HEK293 (cell line): ENCODE measurements at regions not wholly inside any gene's neighbourhood (a gene's known extent, or its start where the extent isn't known, plus 50 kb on each side); places are given as distances from the start of the nearest gene placed in this dataset.

Experiments
- CTCF ChIA-PET: fragments of 350-600 bp; formaldehyde crosslinking; extraction: SDS; loops from one replicate; lab custom pipeline; 2021; ENCODE audit warnings: antibody characterized with exemption; lab: Yijun Ruan, JAX
- POLR2A ChIA-PET: fragments of 300-600 bp; formaldehyde crosslinking; extraction: SDS; loops from one replicate; lab custom pipeline; 2020; ENCODE audit warnings: antibody characterized with exemption, inconsistent platforms; lab: Yijun Ruan, JAX
- H3K27ac ChIP-seq: fragments of 200-500 bp; sonication (Bioruptor generic); 2 replicates; pipeline ENCODE4 v1.5.1; 2014; ENCODE audit warnings: low read depth, low read length, control low read depth, inconsistent platforms; ENCODE audit errors: extremely low read depth
- H3K36me3 ChIP-seq, 2 experiments: fragments of 200-500 bp in 1 of 2; sonication (Bioruptor generic) in 1 of 2; 1 replicate in 1 of 2; 2 replicates in 1 of 2; pipeline ENCODE4 v1.5.1; 2014 to 2017; ENCODE audit warnings: inconsistent platforms in 2 of 2, low read length in 2 of 2; ENCODE audit not compliant: control insufficient read depth in 2 of 2, insufficient read depth in 1 of 2
- H3K4me1 ChIP-seq: fragments of 200-500 bp; sonication (Bioruptor generic); 2 replicates; pipeline ENCODE4 v1.5.1; 2014; ENCODE audit warnings: mild to moderate bottlenecking, low read length, inconsistent platforms; ENCODE audit not compliant: control insufficient read depth, insufficient read depth
- H3K4me3 ChIP-seq: 2 replicates; pipeline ENCODE4 v1.5.1; 2011; ENCODE audit warnings: low read depth, mild to moderate bottlenecking, control low read depth, low read length, moderate library complexity
- H3K9me3 ChIP-seq: fragments of 200-500 bp; sonication (Bioruptor generic); 2 replicates; pipeline ENCODE4 v1.5.1; 2014; ENCODE audit warnings: low read depth, low read length, inconsistent platforms; ENCODE audit not compliant: control insufficient read depth, insufficient read depth
- FEZF1 ChIP-seq: fragments of 450-650 bp; formaldehyde crosslinking; IDR thresholded peaks from 2 replicates; pipeline ENCODE4 v1.5.1; 2016; ENCODE audit warnings: missing biosample characterization, missing genetic modification characterization
- GLI2 ChIP-seq: fragments of 450-650 bp; formaldehyde crosslinking; IDR thresholded peaks from 2 replicates; pipeline ENCODE4; 2017; ENCODE audit warnings: missing biosample characterization, missing genetic modification characterization, low read depth, borderline replicate concordance
- GLIS1 ChIP-seq: fragments of 450-650 bp; formaldehyde crosslinking; IDR thresholded peaks from 2 replicates; pipeline ENCODE4 v1.5.1; 2016; ENCODE audit warnings: missing biosample characterization, missing genetic modification characterization
- HOXA7 ChIP-seq: sonication (generic); formaldehyde crosslinking; IDR thresholded peaks from 2 replicates; pipeline ENCODE4 v1.8.1; 2022; ENCODE audit warnings: missing genetic modification reagents, borderline replicate concordance
- HOXD13 ChIP-seq: sonication (generic); formaldehyde crosslinking; IDR thresholded peaks from 2 replicates; pipeline ENCODE4 v1.8.0; 2022; ENCODE audit warnings: missing genetic modification reagents, borderline replicate concordance
- IKZF3 ChIP-seq: fragments of 450-650 bp; IDR thresholded peaks from 2 replicates; pipeline ENCODE4 v1.5.0; 2018; ENCODE audit warnings: missing biosample characterization, mild to moderate bottlenecking, missing genetic modification characterization, moderate library complexity
- MEIS1 ChIP-seq: sonication (generic); formaldehyde crosslinking; IDR thresholded peaks from 2 replicates; pipeline ENCODE4 v1.8.1; 2022; ENCODE audit warnings: missing genetic modification reagents, mild to moderate bottlenecking, borderline replicate concordance
- REST ChIP-seq: fragments of 450-650 bp; formaldehyde crosslinking; IDR thresholded peaks from 2 replicates; pipeline ENCODE4 v1.5.1; 2016; ENCODE audit warnings: missing biosample characterization, missing genetic modification characterization
- SP3 ChIP-seq: fragments of 450-650 bp; formaldehyde crosslinking; IDR thresholded peaks from 2 replicates; pipeline ENCODE4 v1.5.1; 2016; ENCODE audit warnings: missing biosample characterization, missing genetic modification characterization
- WT1 ChIP-seq: fragments of 450-650 bp; formaldehyde crosslinking; IDR thresholded peaks from 2 replicates; pipeline ENCODE4 v1.5.1; 2016; ENCODE audit warnings: missing biosample characterization, missing genetic modification characterization
- ZNF114 ChIP-seq: fragments of 450-650 bp; formaldehyde crosslinking; IDR thresholded peaks from 2 replicates; pipeline ENCODE4 v1.5.0; 2017; ENCODE audit warnings: missing biosample characterization, missing genetic modification characterization
- ZNF140 ChIP-seq: fragments of 450-650 bp; formaldehyde crosslinking; IDR thresholded peaks from 2 replicates; pipeline ENCODE4 v1.5.1; 2016; ENCODE audit warnings: missing biosample characterization, missing genetic modification characterization
- ZNF155 ChIP-seq: fragments of 450-650 bp; formaldehyde crosslinking; IDR thresholded peaks from 2 replicates; pipeline ENCODE4 v1.5.1; 2016; ENCODE audit warnings: missing biosample characterization, missing genetic modification characterization
- ZNF2 ChIP-seq: fragments of 450-650 bp; formaldehyde crosslinking; IDR thresholded peaks from 2 replicates; pipeline ENCODE4 v1.5.1; 2016; ENCODE audit warnings: missing biosample characterization, missing genetic modification characterization
- ZNF211 ChIP-seq: fragments of 450-650 bp; formaldehyde crosslinking; IDR thresholded peaks from 2 replicates; pipeline ENCODE4 v1.5.1; 2016; ENCODE audit warnings: low read depth, missing biosample characterization, missing genetic modification characterization
- ZNF280C ChIP-seq: fragments of 450-650 bp; formaldehyde crosslinking; IDR thresholded peaks from 2 replicates; pipeline ENCODE4 v1.5.1; 2016; ENCODE audit warnings: missing biosample characterization, missing genetic modification characterization
- ZNF292 ChIP-seq: fragments of 450-650 bp; formaldehyde crosslinking; IDR thresholded peaks from 2 replicates; pipeline ENCODE4 v1.5.1; 2016; ENCODE audit warnings: low read depth, missing biosample characterization, missing genetic modification characterization, borderline replicate concordance
- ZNF391 ChIP-seq: fragments of 450-650 bp; formaldehyde crosslinking; IDR thresholded peaks from 2 replicates; pipeline ENCODE4 v1.5.1; 2016; ENCODE audit warnings: low read depth, missing biosample characterization, missing genetic modification characterization, borderline replicate concordance
- ZNF513 ChIP-seq: fragments of 450-650 bp; IDR thresholded peaks from 2 replicates; pipeline ENCODE4 v1.5.1; 2018; ENCODE audit warnings: missing biosample characterization, missing genetic modification characterization
- ZNF529 ChIP-seq: fragments of 450-650 bp; formaldehyde crosslinking; IDR thresholded peaks from 2 replicates; pipeline ENCODE4 v1.5.1; 2017; ENCODE audit warnings: missing genetic modification characterization, missing biosample characterization; ENCODE audit not compliant: insufficient replicate concordance
- ZNF585B ChIP-seq: fragments of 450-650 bp; formaldehyde crosslinking; IDR thresholded peaks from 2 replicates; pipeline ENCODE4 v1.5.1; 2016; ENCODE audit warnings: missing biosample characterization, missing genetic modification characterization
- ZNF654 ChIP-seq: fragments of 450-650 bp; formaldehyde crosslinking; IDR thresholded peaks from 2 replicates; pipeline ENCODE4 v1.5.1; 2016; ENCODE audit warnings: low read depth, missing biosample characterization, missing genetic modification characterization
- ZNF660 ChIP-seq: fragments of 450-650 bp; IDR thresholded peaks from 2 replicates; pipeline ENCODE4 v1.5.1; 2018; ENCODE audit warnings: missing biosample characterization, mild to moderate bottlenecking, missing genetic modification characterization
- ZNF677 ChIP-seq: fragments of 450-650 bp; IDR thresholded peaks from 2 replicates; pipeline ENCODE4 v1.5.0; 2018; ENCODE audit warnings: missing biosample characterization, mild to moderate bottlenecking, missing genetic modification characterization, moderate library complexity

- POLR2A ChIA-PET = interaction anchor here (1.4 to 1.5 kb wide), 2 partner anchors 243 to 738 kb away, joined by 4 to 10 read pairs; no protein-coding TSS in a partner anchor
- H3K4me1 ChIP-seq = peaks cover 4% of the 10 kb centered on the region
Observed at GRCh38 chr6:113120224-113120581, 736.9 kb upstream of the MARCKS start.

GRCh38 chr6:113120582-113121285, 736.4 kb upstream of the MARCKS start:
- H3K4me3 ChIP-seq = no peak overlapping the region; the same call in 1 of the 2 replicates
- no peaks in the 10 kb centered on the region for H3K9me3 ChIP-seq
- ChIA-PET POLR2A (interaction anchor here (1.4 to 1.5 kb wide), 2 partner anchors 243 to 738 kb away, joined by 4 to 10 read pairs; no protein-coding TSS in a partner anchor), CTCF (interaction anchor here (0.5 to 4.1 kb wide), 15 partner anchors 10 to 759 kb away, joined by 3 to 17 read pairs (median 3); no protein-coding TSS in a partner anchor)
- H3K27ac ChIP-seq = peak overlapping the region; percentile 18
- no peak for TF ChIP-seq ZNF513 (tag by site-specific recombination)
- peak; percentile 67; the same call in 1 of the 2 replicates for TF ChIP-seq HOXD13 (CRISPR knock-in tag)
- peak; percentile 89 for TF ChIP-seq MEIS1
- peak; percentile 51; the same call in 1 of the 2 replicates for TF ChIP-seq ZNF677 (tag by site-specific recombination)
- H3K36me3 ChIP-seq = no peaks in the 10 kb centered on the region
- H3K4me1 ChIP-seq = peaks cover 4% of the 10 kb centered on the region

More at GRCh38 chr6:113120224-113120581, 736.9 kb upstream of the MARCKS start:
- Histone ChIP-seq H3K27ac (no peak overlapping the region), H3K36me3 (no peaks in the 10 kb centered on the region), H3K9me3 (no peaks in the 10 kb centered on the region), H3K4me3 (no peak overlapping the region)
- TF ChIP-seq GLIS1 (tag by site-specific recombination) (no peak), ZNF654 (no peak), ZNF114 (no peak), HOXA7 (CRISPR knock-in tag) (no peak), ZNF140 (tag by site-specific recombination) (no peak), ZNF585B (tag by site-specific recombination) (no peak), WT1 (tag by site-specific recombination) (no peak), ZNF280C (tag by site-specific recombination) (no peak), ZNF529 (no peak), IKZF3 (tag by site-specific recombination) (no peak), ZNF155 (tag by site-specific recombination) (no peak), ZNF211 (no peak), ZNF292 (no peak)
- CTCF ChIA-PET = interaction anchor here (0.5 to 4.1 kb wide), 10 partner anchors 10 to 759 kb away, joined by 3 to 17 read pairs (median 3); no protein-coding TSS in a partner anchor

GRCh38 chr6:113121571-113121970, 735.6 kb upstream of the MARCKS start:
- Histone ChIP-seq H3K4me1 (peaks cover 4% of the 10 kb centered on the region), H3K9me3 (no peaks in the 10 kb centered on the region), H3K4me3 (no peak overlapping the region), H3K27ac (no peak overlapping the region), H3K36me3 (no peaks in the 10 kb centered on the region)
- ChIA-PET POLR2A (no interaction called here), CTCF (interaction anchor here (0.7 to 4.1 kb wide), 7 partner anchors 125 to 790 kb away, joined by 3 to 17 read pairs (median 4); no protein-coding TSS in a partner anchor)
- TF ChIP-seq SP3 (tag by site-specific recombination) = no peak
- no peak for TF ChIP-seq ZNF292
- no peak for TF ChIP-seq ZNF660 (tag by site-specific recombination)
- no peak for TF ChIP-seq ZNF2 (tag by site-specific recombination)
- TF ChIP-seq ZNF211 = no peak
- TF ChIP-seq FEZF1 (tag by site-specific recombination) = no peak
- TF ChIP-seq ZNF391 = no peak
- TF ChIP-seq GLI2 (tag by site-specific recombination) = no peak
- no peak for TF ChIP-seq REST (tag by site-specific recombination)
